HG03108 (cell line): ENCODE measurements at regions not wholly inside any gene's neighbourhood (a gene's known extent, or its start where the extent isn't known, plus 50 kb on each side); places are given as distances from the start of the nearest gene placed in this dataset.

Experiments
- ATAC-seq: cut with Tn5 transposase; IDR thresholded peaks from one replicate; pipeline ENCODE4 v1.9.1; 2021; ENCODE audit warnings: moderate library complexity; ENCODE audit not compliant: unreplicated experiment

DNA sequence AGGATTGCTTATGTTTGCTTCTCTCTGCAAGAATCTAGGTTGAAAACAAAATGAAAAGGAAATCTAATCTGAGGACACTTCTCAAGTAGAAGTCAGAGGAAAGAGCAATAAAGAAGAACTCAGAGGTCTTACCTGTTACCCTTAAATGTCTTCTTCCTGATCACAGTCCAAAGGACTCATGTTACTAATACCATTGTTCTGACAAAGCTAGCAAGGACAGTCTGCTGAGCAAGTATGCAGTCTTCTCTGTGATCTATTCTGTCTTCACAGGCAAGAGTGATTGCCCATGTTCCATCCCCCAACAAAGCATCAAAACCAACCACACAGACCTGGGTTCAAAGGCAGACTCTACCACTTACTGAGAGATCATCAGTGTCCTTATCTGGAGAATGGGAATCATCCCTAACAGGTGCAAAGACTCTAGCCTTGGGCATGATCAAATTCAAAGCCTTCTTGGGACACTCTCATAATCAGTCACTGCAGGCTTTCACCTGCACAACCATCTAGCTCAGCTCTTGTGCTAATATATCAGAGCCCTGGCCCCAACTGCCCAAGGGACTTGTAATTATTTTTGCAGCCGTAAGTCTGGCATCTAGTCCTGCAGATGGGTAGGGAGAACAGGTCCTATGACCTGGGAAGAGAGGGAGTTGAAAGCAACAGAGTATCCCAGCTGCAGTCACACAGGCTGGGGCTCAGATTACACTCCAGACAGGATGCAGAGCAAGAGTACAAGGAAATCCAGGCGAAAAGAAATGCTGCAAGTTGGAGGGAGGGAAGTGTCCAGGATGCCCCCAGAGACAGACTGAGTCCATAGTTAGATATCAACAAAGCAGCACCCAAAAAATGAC is 97.9 kb upstream of the NUDT4 start:
- no peak for ATAC-seq

DNA sequence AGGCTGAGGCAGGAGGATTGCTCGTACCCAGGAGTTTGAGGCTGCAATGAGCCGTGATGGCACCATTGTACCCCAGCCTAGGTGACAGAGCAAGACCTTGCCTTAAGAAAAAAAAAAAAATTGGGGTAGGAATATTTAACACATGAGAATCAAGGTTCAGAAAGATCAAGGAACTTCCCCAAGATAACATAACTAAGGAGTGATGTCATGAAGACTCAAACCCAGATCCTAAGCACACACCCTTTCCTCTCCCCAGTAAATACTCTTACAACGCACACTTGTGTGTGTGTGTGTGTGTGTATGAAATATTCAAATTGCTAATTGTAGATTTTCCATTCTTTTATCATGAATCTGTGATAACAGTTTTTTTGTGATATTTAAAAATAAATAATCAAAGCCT is 90.6 kb upstream of the NUDT4 start:
- ATAC-seq: no peak

DNA sequence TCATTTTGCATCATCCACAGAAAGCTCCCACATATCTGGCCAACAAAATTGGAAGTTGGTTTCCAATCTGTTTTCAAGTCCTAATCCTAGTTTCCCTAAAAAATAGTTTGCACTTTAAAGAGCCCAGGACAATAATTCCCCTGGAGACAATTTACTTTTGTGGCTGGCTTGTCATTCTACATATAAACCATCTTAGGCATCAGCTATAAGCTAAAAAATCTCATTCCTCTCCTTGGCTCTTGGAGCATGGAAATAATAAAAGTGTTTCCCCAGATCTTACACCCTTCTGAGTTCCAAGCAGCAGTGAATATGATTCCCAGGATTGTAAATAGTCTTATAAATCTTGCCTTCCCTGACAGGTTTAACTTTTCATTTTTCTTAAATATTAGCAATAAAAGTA is 89.1 kb upstream of the NUDT4 start:
- no peak for ATAC-seq

- no peak for ATAC-seq
These were observed 87.3 kb upstream of the NUDT4 start for GRCh38 chr12:93290391-93290790.

DNA sequence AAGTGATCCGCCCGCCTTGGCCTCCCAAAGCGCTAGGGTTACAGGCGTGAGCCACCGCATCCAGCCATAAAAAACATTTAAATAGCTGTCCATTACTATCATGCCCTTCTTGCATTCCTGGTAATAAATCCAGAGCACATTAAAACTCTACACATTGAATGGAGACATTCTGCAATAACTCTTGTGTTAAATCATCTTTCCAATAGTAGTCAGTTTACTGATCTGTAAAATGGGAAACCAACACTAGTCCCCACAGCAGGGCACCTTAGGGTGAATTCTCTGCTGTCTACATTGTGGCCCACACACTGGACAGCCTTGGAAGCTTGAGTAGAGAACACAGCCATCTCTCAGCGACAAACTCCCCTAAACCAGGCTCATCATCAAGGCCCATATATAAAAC is 85.5 kb upstream of the NUDT4 start:
- ATAC-seq: no peak

DNA sequence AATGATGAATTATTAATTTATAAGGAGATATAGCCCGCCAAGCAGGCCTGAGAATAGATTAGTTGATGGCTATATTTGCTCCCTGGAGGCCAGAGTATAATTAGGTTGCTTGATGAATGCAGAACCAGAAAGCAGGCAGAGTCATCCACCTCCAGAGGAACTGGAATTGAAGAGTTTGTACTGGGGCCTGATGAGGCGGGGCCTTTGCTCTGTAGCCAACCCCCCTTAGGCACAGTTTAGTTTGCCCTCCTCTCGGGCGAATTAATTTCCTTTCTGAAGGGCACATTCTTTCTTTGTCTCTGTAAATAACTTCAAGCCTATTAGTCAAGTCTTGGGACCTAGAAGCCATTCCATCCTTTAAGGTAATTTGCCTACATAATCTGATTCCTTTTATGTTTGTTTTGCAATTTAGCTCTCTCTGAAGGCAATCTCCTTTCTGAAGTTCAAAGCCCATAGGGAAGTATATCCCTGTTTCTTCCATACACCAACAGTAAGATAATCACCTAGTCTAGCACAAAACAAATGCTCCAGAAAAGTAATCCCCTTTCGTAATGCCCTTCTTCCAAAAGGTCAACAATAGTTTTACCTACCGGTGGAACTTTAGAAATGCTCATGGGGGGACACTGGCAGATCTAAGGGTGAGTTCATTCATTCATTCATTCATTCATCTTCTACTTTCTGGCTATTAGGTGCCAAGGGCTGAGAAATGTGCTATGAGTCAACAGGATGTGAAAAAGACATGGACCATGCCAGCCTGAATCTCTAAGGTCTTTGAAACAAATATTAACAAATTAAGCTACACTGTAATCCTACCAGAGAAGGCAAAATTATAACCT is 84.8 kb upstream of the NUDT4 start:
- ATAC-seq: no peak

DNA sequence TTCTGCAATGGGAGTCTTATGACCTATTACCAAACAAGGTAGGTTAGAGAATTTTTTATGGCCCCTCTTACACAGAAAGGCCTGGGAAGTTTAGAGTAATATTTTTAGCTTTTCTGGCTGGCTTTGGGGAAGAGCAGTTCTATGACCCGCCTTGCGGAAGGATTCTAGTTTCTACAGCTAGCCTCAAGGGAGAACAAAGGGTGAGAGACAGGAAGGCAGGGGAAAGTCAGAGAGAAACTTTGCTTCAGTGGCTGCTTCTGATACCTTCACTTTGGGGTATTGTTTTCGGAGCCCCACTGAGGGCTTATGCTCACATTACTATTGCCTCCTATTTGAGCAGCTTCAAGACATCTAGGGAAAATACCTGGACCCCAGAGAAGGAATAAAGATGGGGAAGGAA is 80.7 kb upstream of the NUDT4 start:
- ATAC-seq: peak; percentile 84

DNA sequence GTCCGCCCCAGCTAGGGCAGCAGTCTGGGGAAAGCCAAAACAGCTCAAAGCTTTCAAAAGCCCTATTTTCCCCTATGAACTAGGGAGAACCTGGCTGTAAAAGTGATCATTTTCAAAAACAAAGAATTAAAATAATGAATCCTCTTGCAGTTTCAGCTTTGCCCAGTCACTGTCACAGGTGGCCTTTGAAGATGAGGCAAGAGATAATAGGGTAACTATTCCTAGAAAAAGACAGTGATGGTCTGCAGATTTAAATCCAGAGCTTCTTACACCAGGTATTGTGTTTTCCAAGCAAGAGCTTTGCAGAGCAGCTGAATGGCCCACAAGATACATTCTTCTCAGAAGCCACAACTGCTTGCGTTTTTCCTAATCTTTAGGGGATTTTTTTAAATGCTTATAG is 80.2 kb upstream of the NUDT4 start:
- ATAC-seq: no peak

DNA sequence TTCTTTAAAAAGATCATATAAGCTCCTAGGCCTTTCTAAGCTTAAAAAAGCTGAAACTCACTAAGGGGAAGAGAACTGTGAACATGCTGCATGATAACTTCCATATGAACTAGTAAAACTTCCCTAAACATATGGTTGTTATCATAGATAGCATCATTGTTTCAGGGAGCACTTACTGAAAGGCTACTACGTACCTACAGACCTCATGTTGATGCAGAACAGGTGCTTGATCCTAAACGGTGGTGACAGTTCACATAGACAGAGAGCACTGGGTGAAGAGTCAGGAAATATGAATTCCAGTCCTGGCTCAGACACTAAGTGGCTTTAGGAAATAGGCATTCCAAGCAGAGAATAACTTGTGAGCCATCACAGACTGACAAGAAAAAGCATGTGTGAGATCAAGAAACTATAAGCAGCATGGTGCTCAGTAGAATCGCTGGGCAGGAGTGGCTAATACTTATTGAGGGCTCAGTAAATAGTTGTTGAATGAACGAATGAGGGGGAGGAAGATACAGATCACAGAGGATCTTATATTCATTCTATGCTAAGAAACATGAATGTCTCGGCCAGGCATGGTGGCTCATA is 78.4 kb upstream of the NUDT4 start:
- no peak for ATAC-seq

DNA sequence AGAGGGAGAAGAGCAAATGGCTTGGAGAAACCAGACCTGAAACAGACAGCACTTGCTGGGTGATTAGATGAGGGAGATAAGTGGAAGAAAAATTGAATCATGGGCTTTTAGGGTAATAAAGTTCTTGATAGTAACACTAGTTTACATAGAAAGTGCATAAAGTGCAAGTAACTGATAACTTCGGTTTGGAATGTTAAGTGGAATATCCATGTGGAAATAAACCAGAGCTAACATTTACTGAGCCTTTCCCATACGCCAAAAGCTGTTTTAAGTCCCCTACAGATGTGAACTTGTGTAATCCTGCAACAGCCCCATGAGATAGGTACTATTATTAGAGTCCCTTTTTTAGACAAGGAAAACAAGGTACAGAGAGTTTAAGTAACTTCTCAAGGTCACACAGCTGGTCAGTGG is 77.1 kb upstream of the NUDT4 start:
- no peak for ATAC-seq

GRCh38 chr12:93302331-93303229 is 75.1 kb upstream of the NUDT4 start:
- ATAC-seq: no peak

DNA sequence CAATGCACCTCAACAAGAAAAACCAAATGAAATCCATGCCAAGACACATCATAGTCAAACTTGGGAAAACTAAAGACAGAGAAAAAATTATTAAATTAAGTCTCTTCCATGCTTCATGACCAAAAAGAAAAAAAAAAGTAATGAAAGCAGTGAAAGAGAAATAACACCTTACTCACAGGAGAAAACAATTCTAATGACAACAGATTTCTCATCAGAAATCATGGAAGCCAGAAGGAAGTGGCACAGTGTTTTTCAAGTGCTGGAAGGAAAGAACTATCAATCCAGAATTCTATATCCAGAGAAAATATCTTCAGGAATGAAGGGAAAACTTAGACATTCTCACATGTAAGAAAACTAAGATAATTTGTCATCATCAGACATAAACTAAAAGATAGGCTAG is 71.1 kb upstream of the NUDT4 start:
- no peak for ATAC-seq

- ATAC-seq: no peak
These were observed 69.4 kb upstream of the NUDT4 start for GRCh38 chr12:93308281-93308680.

- no peak for ATAC-seq
These were observed 65.9 kb upstream of the NUDT4 start for GRCh38 chr12:93311827-93312226.

GRCh38 chr12:93314177-93314497 is 63.6 kb upstream of the NUDT4 start:
- ATAC-seq: no peak

- ATAC-seq: no peak
These were observed 62.3 kb upstream of the NUDT4 start for GRCh38 chr12:93315385-93315906.

- ATAC-seq: no peak
These were observed 61.7 kb upstream of the NUDT4 start for GRCh38 chr12:93315907-93316622.

DNA sequence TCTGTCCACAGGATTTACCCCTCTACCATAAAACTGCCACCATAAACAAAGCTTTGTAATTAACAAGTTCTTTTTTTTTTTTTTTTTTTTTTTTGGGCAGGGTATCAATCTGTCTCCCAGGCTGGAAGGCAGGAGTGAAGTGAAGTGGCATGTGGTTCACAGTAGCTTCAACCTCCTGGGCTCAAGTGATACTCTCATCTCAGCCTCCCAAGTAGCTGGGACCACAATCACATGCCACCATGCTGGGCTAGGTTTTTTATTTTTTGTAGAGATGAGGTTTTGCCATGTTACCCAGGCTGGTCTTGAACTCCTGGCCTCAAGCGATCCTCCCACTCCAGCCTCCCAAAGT is 61.1 kb upstream of the NUDT4 start:
- ATAC-seq: no peak

- no peak for ATAC-seq
These were observed 60.5 kb upstream of the NUDT4 start for GRCh38 chr12:93317227-93317626.
